Fibroblast of lung (primary cell): ENCODE measurements at regions not wholly inside any gene's neighbourhood (a gene's known extent, or its start where the extent isn't known, plus 50 kb on each side); places are given as distances from the start of the nearest gene placed in this dataset.

ENCODE experiments used
- DNase-seq, 2 donors: peaks; one replicate each; pipeline versions ENCODE4 v3.0.0 to v3.0.0-alpha.2; 2010; ENCODE audit warnings: low read depth in 2 of 2
- H2AFZ ChIP-seq: 2 replicates; pipeline ENCODE4 v1.5.1; 2012; ENCODE audit warnings: low read length, control low read depth, inconsistent platforms
- H3K27ac ChIP-seq: 2 replicates; pipeline ENCODE4 v1.5.1; 2011; ENCODE audit warnings: low read length, control low read depth; ENCODE audit not compliant: insufficient read depth
- H3K27me3 ChIP-seq: 2 replicates; pipeline ENCODE4 v1.5.1; 2011; ENCODE audit warnings: mild to moderate bottlenecking, low read length; ENCODE audit not compliant: control insufficient read depth, insufficient read depth
- H3K36me3 ChIP-seq: 2 replicates; pipeline ENCODE4 v1.5.1; 2011; ENCODE audit warnings: low read length; ENCODE audit not compliant: control insufficient read depth, insufficient read depth
- H3K4me1 ChIP-seq: 2 replicates; pipeline ENCODE4 v1.5.1; 2011; ENCODE audit warnings: low read length; ENCODE audit not compliant: control insufficient read depth, insufficient read depth; ENCODE audit errors: extremely low read depth
- H3K4me2 ChIP-seq: 2 replicates; pipeline ENCODE4 v1.5.1; 2011; ENCODE audit warnings: low read length, control low read depth; ENCODE audit not compliant: insufficient read depth; ENCODE audit errors: extremely low read depth
- H3K4me3 ChIP-seq, 4 experiments: fragments of 200-600 bp in 1 of 4; sonication (generic) in 1 of 4; replicated peaks in 1 of 4; 2 replicates each; pipeline ENCODE4 v1.5.1; 2011 to 2016; ENCODE audit warnings: low read length in 4 of 4, low read depth in 3 of 4, mild to moderate bottlenecking in 3 of 4, control low read depth in 2 of 4, inconsistent platforms in 1 of 4, mixed read lengths in 1 of 4; ENCODE audit not compliant: insufficient read depth in 1 of 4; ENCODE audit errors: control extremely low read depth in 1 of 4
- H3K79me2 ChIP-seq: 2 replicates; pipeline ENCODE4 v1.5.1; 2012; ENCODE audit warnings: mild to moderate bottlenecking, low read length, inconsistent platforms; ENCODE audit not compliant: control insufficient read depth, insufficient read depth
- H3K9ac ChIP-seq: 2 replicates; pipeline ENCODE4 v1.5.1; 2011; ENCODE audit warnings: mild to moderate bottlenecking, low read length, control low read depth; ENCODE audit not compliant: insufficient read depth
- H3K9me3 ChIP-seq: 2 replicates; pipeline ENCODE4 v1.5.1; 2012; ENCODE audit warnings: low read depth, low read length; ENCODE audit not compliant: control insufficient read depth, insufficient read depth
- H4K20me1 ChIP-seq: 2 replicates; pipeline ENCODE4 v1.5.1; 2011; ENCODE audit warnings: low read length; ENCODE audit not compliant: control insufficient read depth, insufficient read depth; ENCODE audit errors: extremely low read depth
- CTCF ChIP-seq, 2 donors: IDR thresholded peaks in 1 of 2; conservative IDR thresholded peaks in 1 of 2; 1 replicate in 1 of 2; 2 replicates in 1 of 2; pipeline ENCODE4 v1.5.1; 2011 to 2012; ENCODE audit warnings: low read length in 2 of 2, control low read depth in 1 of 2, inconsistent platforms in 1 of 2, low read depth in 1 of 2, mild to moderate bottlenecking in 1 of 2
- EZH2 ChIP-seq: IDR thresholded peaks from 2 replicates; pipeline ENCODE4 v1.5.1; 2012; ENCODE audit warnings: low read length, control low read depth, mild to moderate bottlenecking; ENCODE audit errors: missing control alignments

GRCh38 chr5:164351245-164351834 lies 845.9 kb downstream of the MAT2B start:
- Histone ChIP-seq H3K27me3 (no peaks in the 10 kb centered on the region), H3K79me2 (no peaks in the 10 kb centered on the region), H2AFZ (no peak overlapping the region), H4K20me1 (no peaks in the 10 kb centered on the region), H3K27ac (no peak overlapping the region), H3K4me2 (no peak overlapping the region), H3K36me3 (no peaks in the 10 kb centered on the region), H3K4me3 (no peak overlapping the region), H3K4me1 (no peaks in the 10 kb centered on the region), H3K9me3 (no peaks in the 10 kb centered on the region), H3K9ac (no peak overlapping the region)
- DNase-seq = peak in 1 of 2 donors; percentile 56
- no peak for TF ChIP-seq EZH2
- no peak for TF ChIP-seq CTCF (conservative IDR thresholded peaks at IDR 0.05 in 1 of 2, IDR thresholded peaks at IDR 0.05 in 1 of 2; ENCODE audit: low read depth in 1 of 2, low read length in 2 of 2)

DNA sequence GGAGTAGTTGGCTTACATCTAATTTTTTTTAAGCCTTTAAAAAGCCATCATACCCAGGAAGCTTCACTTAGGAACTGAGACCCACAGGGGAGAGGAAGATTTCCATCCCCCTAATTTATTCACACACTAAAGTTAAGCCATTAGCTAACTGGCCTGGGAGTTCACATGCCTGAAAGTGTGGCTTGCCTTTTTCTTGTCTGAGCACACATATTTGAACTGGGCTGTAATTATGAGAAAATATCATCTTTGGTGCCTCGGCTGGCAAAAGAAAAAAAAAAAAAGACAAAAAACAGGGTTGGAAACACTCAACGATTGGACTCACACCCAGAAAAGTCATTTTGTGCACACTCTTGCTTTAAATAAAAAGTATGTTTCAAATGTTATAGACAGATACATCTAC lies 847.3 kb downstream of the MAT2B start:
- peak in 1 of 2 donors; percentile 64 for DNase-seq
- H3K9ac ChIP-seq = no peak overlapping the region
- H3K36me3 ChIP-seq = no peaks in the 10 kb centered on the region
- TF ChIP-seq EZH2 (no peak), CTCF (conservative IDR thresholded peaks at IDR 0.05 in 1 of 2, IDR thresholded peaks at IDR 0.05 in 1 of 2; ENCODE audit: low read depth in 1 of 2, low read length in 2 of 2) (no peak)
- no peaks in the 10 kb centered on the region for H3K9me3 ChIP-seq
- no peak overlapping the region for H2AFZ ChIP-seq
- H3K27ac ChIP-seq = no peak overlapping the region
- H3K4me1 ChIP-seq = no peaks in the 10 kb centered on the region
- no peaks in the 10 kb centered on the region for H3K27me3 ChIP-seq
- no peak overlapping the region for H3K4me2 ChIP-seq
- H3K4me3 ChIP-seq = no peak overlapping the region
- no peaks in the 10 kb centered on the region for H3K79me2 ChIP-seq
- no peaks in the 10 kb centered on the region for H4K20me1 ChIP-seq

DNA sequence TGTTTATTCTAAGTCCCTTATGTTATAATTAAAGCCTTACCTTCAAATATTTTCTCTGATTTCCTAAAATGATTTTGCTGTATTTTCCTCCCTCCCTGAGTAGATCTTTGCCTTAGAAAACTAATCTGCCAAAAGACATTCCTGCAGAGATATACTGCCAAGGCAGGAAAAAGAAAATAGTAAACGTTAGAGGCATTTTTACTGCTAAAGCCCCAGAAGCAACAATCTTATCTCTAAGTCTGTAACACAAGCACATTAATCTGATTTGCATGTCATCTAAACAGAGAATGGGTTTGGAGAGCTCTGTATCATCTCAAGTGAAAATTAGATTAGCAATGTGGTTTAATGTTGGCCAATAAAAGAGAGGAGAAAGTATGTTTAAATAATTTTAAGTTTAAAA lies 847.7 kb downstream of the MAT2B start:
- Histone ChIP-seq H3K79me2 (no peaks in the 10 kb centered on the region), H3K4me2 (no peak overlapping the region), H3K9ac (no peak overlapping the region), H3K4me1 (no peaks in the 10 kb centered on the region), H4K20me1 (no peaks in the 10 kb centered on the region), H2AFZ (no peak overlapping the region), H3K27me3 (no peaks in the 10 kb centered on the region), H3K27ac (no peak overlapping the region), H3K36me3 (no peaks in the 10 kb centered on the region), H3K4me3 (no peak overlapping the region), H3K9me3 (no peaks in the 10 kb centered on the region)
- peak; percentile 26 to 88 for DNase-seq
- TF ChIP-seq CTCF (conservative IDR thresholded peaks at IDR 0.05 in 1 of 2, IDR thresholded peaks at IDR 0.05 in 1 of 2; ENCODE audit: low read depth in 1 of 2, low read length in 2 of 2) = no peak
- TF ChIP-seq EZH2 = no peak
